ENCODE measurements at regions not wholly inside any gene's neighbourhood (a gene's known extent, or its start where the extent isn't known, plus 50 kb on each side); places are given as distances from the start of the nearest gene placed in this dataset.

GRCh38 chr4:79850626-79851025, 222.4 kb downstream of the ANTXR2 start:
- Histone ChIP-seq H3K36me3 (ENCODE audit: insufficient read depth, low read length) (no peaks in the 10 kb centered on the region), H3K27ac (ENCODE audit: low read depth, low read length) (no peak overlapping the region), H3K27me3 (ENCODE audit: insufficient read depth, low read length, poor library complexity, severe bottlenecking) (no peaks in the 10 kb centered on the region), H3K9me3 (ENCODE audit: low read length) (no peaks in the 10 kb centered on the region), H3K4me3 (ENCODE audit: low read length) (no peak overlapping the region), H3K4me1 (ENCODE audit: insufficient read depth, low read length) (no peaks in the 10 kb centered on the region)
- Mint-ChIP-seq H3K27me3 (peaks cover 6 to 23% of the 10 kb centered on the region in 2 donors), H3K4me1 (no peaks in the 10 kb centered on the region), H3K36me3 (no peaks in the 10 kb centered on the region), H3K9me3 (peaks cover 0 to 9% (median 4%) of the 10 kb centered on the region in 5 donors), H3K4me3 (no peak overlapping the region), H3K27ac (no peak overlapping the region)
- DNase-seq, result no peak
- CTCF ChIA-PET, result no interaction called here
- POLR2A ChIA-PET, result no interaction called here

- H3K36me3 Mint-ChIP-seq, result peaks cover 0 to 5% (median 0%) of the 10 kb centered on the region in 3 donors
- peaks cover 12 to 23% (median 18%) of the 10 kb centered on the region in 5 donors for H3K9me3 Mint-ChIP-seq
- DNase-seq, result no peak
- Histone ChIP-seq H3K4me3 (ENCODE audit: low read length) (no peak overlapping the region), H3K36me3 (ENCODE audit: insufficient read depth, low read length) (no peaks in the 10 kb centered on the region), H3K9me3 (ENCODE audit: low read length) (no peaks in the 10 kb centered on the region), H3K27ac (ENCODE audit: low read depth, low read length) (no peak overlapping the region), H3K27me3 (ENCODE audit: insufficient read depth, low read length, poor library complexity, severe bottlenecking) (no peaks in the 10 kb centered on the region), H3K4me1 (ENCODE audit: insufficient read depth, low read length) (no peaks in the 10 kb centered on the region)
- ChIA-PET POLR2A (no interaction called here), CTCF (no interaction called here)
- H3K4me3 Mint-ChIP-seq, result no peak overlapping the region
- peaks cover 6 to 28% of the 10 kb centered on the region in 2 donors for H3K27me3 Mint-ChIP-seq
- no peak overlapping the region for H3K27ac Mint-ChIP-seq
- no peaks in the 10 kb centered on the region for H3K4me1 Mint-ChIP-seq
These were observed 224.7 kb downstream of the ANTXR2 start for GRCh38 chr4:79848329-79848728.

GRCh38 chr4:79847411-79847810, 225.6 kb downstream of the ANTXR2 start:
- DNase-seq, result no peak
- Histone ChIP-seq H3K4me3 (ENCODE audit: low read length) (no peak overlapping the region), H3K27ac (ENCODE audit: low read depth, low read length) (no peak overlapping the region), H3K36me3 (ENCODE audit: insufficient read depth, low read length) (no peaks in the 10 kb centered on the region), H3K9me3 (ENCODE audit: low read length) (no peaks in the 10 kb centered on the region), H3K27me3 (ENCODE audit: insufficient read depth, low read length, poor library complexity, severe bottlenecking) (no peaks in the 10 kb centered on the region), H3K4me1 (ENCODE audit: insufficient read depth, low read length) (no peaks in the 10 kb centered on the region)
- H3K4me3 Mint-ChIP-seq, result no peak overlapping the region
- POLR2A ChIA-PET, result no interaction called here
- peaks cover 17 to 30% (median 23%) of the 10 kb centered on the region in 5 donors for H3K9me3 Mint-ChIP-seq
- no peak overlapping the region for H3K27ac Mint-ChIP-seq
- H3K36me3 Mint-ChIP-seq, result peaks cover 0 to 6% (median 0%) of the 10 kb centered on the region in 3 donors
- CTCF ChIA-PET, result no interaction called here
- peaks cover 6 to 24% of the 10 kb centered on the region in 2 donors for H3K27me3 Mint-ChIP-seq
- no peaks in the 10 kb centered on the region for H3K4me1 Mint-ChIP-seq

- H3K27me3 Mint-ChIP-seq, result peaks cover 6 to 11% of the 10 kb centered on the region in 2 donors
- DNase-seq, result no peak
- ChIA-PET POLR2A (no interaction called here), CTCF (no interaction called here)
- H3K4me3 ChIP-seq (ENCODE audit: low read length), result no peak overlapping the region
- H3K4me1 ChIP-seq (ENCODE audit: insufficient read depth, low read length), result no peaks in the 10 kb centered on the region
- H3K4me1 Mint-ChIP-seq, result no peaks in the 10 kb centered on the region
- H3K9me3 ChIP-seq (ENCODE audit: low read length), result no peaks in the 10 kb centered on the region
- peaks cover 0 to 6% (median 0%) of the 10 kb centered on the region in 3 donors for H3K36me3 Mint-ChIP-seq
- H3K4me3 Mint-ChIP-seq, result no peak overlapping the region
- peaks cover 31 to 49% (median 37%) of the 10 kb centered on the region in 5 donors for H3K9me3 Mint-ChIP-seq
- H3K27ac Mint-ChIP-seq, result no peak overlapping the region
- H3K27ac ChIP-seq (ENCODE audit: low read depth, low read length), result no peak overlapping the region
- H3K27me3 ChIP-seq (ENCODE audit: insufficient read depth, low read length, poor library complexity, severe bottlenecking), result no peaks in the 10 kb centered on the region
- no peaks in the 10 kb centered on the region for H3K36me3 ChIP-seq (ENCODE audit: insufficient read depth, low read length)
These were observed 230.9 kb downstream of the ANTXR2 start for GRCh38 chr4:79842162-79842561.

- H3K4me3 Mint-ChIP-seq, result no peak overlapping the region
These were observed 239.2 kb downstream of the ANTXR2 start for GRCh38 chr4:79833857-79834256.

GRCh38 chr4:79831701-79832514, 241.1 kb downstream of the ANTXR2 start:
- Mint-ChIP-seq H3K27ac (no peak overlapping the region), H3K27me3 (peaks cover 5 to 17% of the 10 kb centered on the region in 2 donors), H3K4me3 (no peak overlapping the region), H3K9me3 (peaks cover 0 to 10% (median 5%) of the 10 kb centered on the region in 5 donors), H3K36me3 (no peaks in the 10 kb centered on the region), H3K4me1 (no peaks in the 10 kb centered on the region)
- POLR2A ChIA-PET, result no interaction called here
- Histone ChIP-seq H3K4me1 (ENCODE audit: insufficient read depth, low read length) (no peaks in the 10 kb centered on the region), H3K27ac (ENCODE audit: low read depth, low read length) (no peak overlapping the region), H3K36me3 (ENCODE audit: insufficient read depth, low read length) (no peaks in the 10 kb centered on the region), H3K9me3 (ENCODE audit: low read length) (no peaks in the 10 kb centered on the region), H3K4me3 (ENCODE audit: low read length) (no peak overlapping the region), H3K27me3 (ENCODE audit: insufficient read depth, low read length, poor library complexity, severe bottlenecking) (no peaks in the 10 kb centered on the region)
- no peak for DNase-seq
- CTCF ChIA-PET, result no interaction called here

More at GRCh38 chr4:79833857-79834256, 239.2 kb downstream of the ANTXR2 start:
- Histone ChIP-seq H3K36me3 (ENCODE audit: insufficient read depth, low read length) (no peaks in the 10 kb centered on the region), H3K27me3 (ENCODE audit: insufficient read depth, low read length, poor library complexity, severe bottlenecking) (no peaks in the 10 kb centered on the region), H3K4me3 (ENCODE audit: low read length) (no peak overlapping the region), H3K27ac (ENCODE audit: low read depth, low read length) (no peak overlapping the region), H3K4me1 (ENCODE audit: insufficient read depth, low read length) (no peaks in the 10 kb centered on the region), H3K9me3 (ENCODE audit: low read length) (no peaks in the 10 kb centered on the region)
- ChIA-PET CTCF (no interaction called here), POLR2A (no interaction called here)
- H3K27me3 Mint-ChIP-seq, result peaks cover 7 to 13% of the 10 kb centered on the region in 2 donors
- no peaks in the 10 kb centered on the region for H3K36me3 Mint-ChIP-seq
- no peak for DNase-seq
- H3K4me1 Mint-ChIP-seq, result no peaks in the 10 kb centered on the region
- no peak overlapping the region for H3K27ac Mint-ChIP-seq
- peaks cover 5 to 17% (median 11%) of the 10 kb centered on the region in 5 donors for H3K9me3 Mint-ChIP-seq

- Histone ChIP-seq H3K27me3 (ENCODE audit: insufficient read depth, low read length, poor library complexity, severe bottlenecking) (no peaks in the 10 kb centered on the region), H3K27ac (ENCODE audit: low read depth, low read length) (no peak overlapping the region), H3K9me3 (ENCODE audit: low read length) (no peaks in the 10 kb centered on the region), H3K4me1 (ENCODE audit: insufficient read depth, low read length) (no peaks in the 10 kb centered on the region), H3K4me3 (ENCODE audit: low read length) (no peak overlapping the region), H3K36me3 (ENCODE audit: insufficient read depth, low read length) (no peaks in the 10 kb centered on the region)
- Mint-ChIP-seq H3K27me3 (peaks cover 5 to 17% of the 10 kb centered on the region in 2 donors), H3K4me3 (no peak overlapping the region), H3K4me1 (no peaks in the 10 kb centered on the region), H3K36me3 (no peaks in the 10 kb centered on the region), H3K9me3 (peaks cover 0 to 4% (median 1%) of the 10 kb centered on the region in 5 donors), H3K27ac (no peak overlapping the region)
- ChIA-PET CTCF (no interaction called here), POLR2A (no interaction called here)
- no peak for DNase-seq
These were observed 241.9 kb downstream of the ANTXR2 start for GRCh38 chr4:79831119-79831528.

- Mint-ChIP-seq H3K27ac (no peak overlapping the region), H3K36me3 (no peaks in the 10 kb centered on the region), H3K4me1 (no peaks in the 10 kb centered on the region), H3K27me3 (peaks cover 5 to 17% of the 10 kb centered on the region in 2 donors), H3K4me3 (no peak overlapping the region), H3K9me3 (peaks cover 0 to 2% (median 0%) of the 10 kb centered on the region in 5 donors)
- Histone ChIP-seq H3K27me3 (ENCODE audit: insufficient read depth, low read length, poor library complexity, severe bottlenecking) (no peaks in the 10 kb centered on the region), H3K27ac (ENCODE audit: low read depth, low read length) (no peak overlapping the region), H3K4me3 (ENCODE audit: low read length) (no peak overlapping the region), H3K4me1 (ENCODE audit: insufficient read depth, low read length) (no peaks in the 10 kb centered on the region), H3K9me3 (ENCODE audit: low read length) (no peaks in the 10 kb centered on the region), H3K36me3 (ENCODE audit: insufficient read depth, low read length) (no peaks in the 10 kb centered on the region)
- no peak for DNase-seq
- CTCF ChIA-PET, result no interaction called here
- POLR2A ChIA-PET, result no interaction called here
These were observed 245.7 kb downstream of the ANTXR2 start for GRCh38 chr4:79827283-79827682.

Data from CD8-positive, alpha-beta memory T cell (primary cell).